Breast epithelium (tissue), 3 donors: ENCODE measurements at regions not wholly inside any gene's neighbourhood (a gene's known extent, or its start where the extent isn't known, plus 50 kb on each side); places are given as distances from the start of the nearest gene placed in this dataset.

Experiments
- POLR2A ChIP-seq: fragments of 450-650 bp; IDR thresholded peaks from one replicate; pipeline ENCODE4 v1.6.1; 2016; ENCODE audit warnings: antibody characterized with exemption, mild to moderate bottlenecking, moderate library complexity
- POLR2AphosphoS5 ChIP-seq, 3 donors: sonication (generic); formaldehyde crosslinking; IDR thresholded peaks; one replicate each; pipeline ENCODE4 v1.6.1; 2017; ENCODE audit warnings: antibody characterized with exemption in 3 of 3
- TF ChIP-seq, protein P1 (sequence below), 3 donors: fragments of 450-650 bp; IDR thresholded peaks; one replicate each; pipeline ENCODE4 v1.5.1; 2016 to 2017; ENCODE audit warnings: antibody characterized with exemption in 3 of 3, mild to moderate bottlenecking in 3 of 3, moderate library complexity in 3 of 3

DNA sequence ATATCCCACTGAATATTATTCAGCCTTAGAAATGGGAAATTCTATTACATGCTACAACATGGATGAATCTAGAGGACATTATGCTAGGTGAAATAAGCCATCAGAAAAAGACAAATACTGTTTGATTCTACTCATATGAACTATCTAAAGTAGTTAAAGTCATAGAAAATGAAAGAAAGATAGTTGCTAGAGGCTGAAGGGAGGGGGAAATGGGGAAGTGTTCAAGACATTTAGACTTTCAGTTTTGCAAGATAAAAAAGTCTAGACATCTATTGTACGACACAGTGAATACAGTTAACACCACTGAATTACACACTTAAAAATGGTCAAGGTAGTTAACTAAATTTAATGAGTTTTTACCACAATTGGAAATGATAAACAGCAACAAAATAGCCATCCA lies 835.9 kb upstream of the CHAC2 start:
- TF ChIP-seq, protein P1, sequence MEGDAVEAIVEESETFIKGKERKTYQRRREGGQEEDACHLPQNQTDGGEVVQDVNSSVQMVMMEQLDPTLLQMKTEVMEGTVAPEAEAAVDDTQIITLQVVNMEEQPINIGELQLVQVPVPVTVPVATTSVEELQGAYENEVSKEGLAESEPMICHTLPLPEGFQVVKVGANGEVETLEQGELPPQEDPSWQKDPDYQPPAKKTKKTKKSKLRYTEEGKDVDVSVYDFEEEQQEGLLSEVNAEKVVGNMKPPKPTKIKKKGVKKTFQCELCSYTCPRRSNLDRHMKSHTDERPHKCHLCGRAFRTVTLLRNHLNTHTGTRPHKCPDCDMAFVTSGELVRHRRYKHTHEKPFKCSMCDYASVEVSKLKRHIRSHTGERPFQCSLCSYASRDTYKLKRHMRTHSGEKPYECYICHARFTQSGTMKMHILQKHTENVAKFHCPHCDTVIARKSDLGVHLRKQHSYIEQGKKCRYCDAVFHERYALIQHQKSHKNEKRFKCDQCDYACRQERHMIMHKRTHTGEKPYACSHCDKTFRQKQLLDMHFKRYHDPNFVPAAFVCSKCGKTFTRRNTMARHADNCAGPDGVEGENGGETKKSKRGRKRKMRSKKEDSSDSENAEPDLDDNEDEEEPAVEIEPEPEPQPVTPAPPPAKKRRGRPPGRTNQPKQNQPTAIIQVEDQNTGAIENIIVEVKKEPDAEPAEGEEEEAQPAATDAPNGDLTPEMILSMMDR (IDR thresholded peaks at IDR 0.05): no peak
- TF ChIP-seq POLR2AphosphoS5 (IDR thresholded peaks at IDR 0.05): no peak
- TF ChIP-seq POLR2A: no peak
